Endothelial cell of umbilical vein (primary cell): ENCODE measurements at regions not wholly inside any gene's neighbourhood (a gene's known extent, or its start where the extent isn't known, plus 50 kb on each side); places are given as distances from the start of the nearest gene placed in this dataset.

Source experiments
- CTCF ChIP-seq, 2 donors: IDR thresholded peaks; 1 replicate in 1 of 2; 2 replicates in 1 of 2; pipeline ENCODE4 v1.5.1; 2011; ENCODE audit warnings: low read length in 2 of 2, mild to moderate bottlenecking in 2 of 2, moderate library complexity in 2 of 2, control low read depth in 1 of 2, inconsistent platforms in 1 of 2, low read depth in 1 of 2; ENCODE audit not compliant: insufficient read depth in 1 of 2; ENCODE audit errors: extremely low read depth in 1 of 2
- EZH2 ChIP-seq: IDR thresholded peaks from 2 replicates; pipeline ENCODE4 v1.6.1; 2012; ENCODE audit warnings: borderline replicate concordance, low read depth, mild to moderate bottlenecking, moderate library complexity, low read length, inconsistent platforms; ENCODE audit not compliant: severe bottlenecking
- FOS ChIP-seq: IDR thresholded peaks from 2 replicates; pipeline ENCODE4 v1.6.1; 2011; ENCODE audit warnings: mild to moderate bottlenecking, low read length, moderate library complexity, borderline replicate concordance; ENCODE audit not compliant: insufficient read depth
- GATA2 ChIP-seq: IDR thresholded peaks from 2 replicates; pipeline ENCODE4 v1.7.0; 2011; ENCODE audit warnings: low read depth, mild to moderate bottlenecking, moderate library complexity, mixed read lengths, low read length; ENCODE audit not compliant: insufficient read length, insufficient read depth
- JUN ChIP-seq: IDR thresholded peaks from 2 replicates; pipeline ENCODE4 v1.6.1; 2011; ENCODE audit warnings: borderline replicate concordance, low read depth; ENCODE audit not compliant: insufficient read length, insufficient read depth
- MAX ChIP-seq: IDR thresholded peaks from 2 replicates; pipeline ENCODE4 v1.6.1; 2011; ENCODE audit not compliant: insufficient read depth, insufficient read length
- MYC ChIP-seq: IDR thresholded peaks from one replicate; pipeline ENCODE4 v1.6.1; 2011; ENCODE audit warnings: mild to moderate bottlenecking, low read depth, low read length
- POLR2A ChIP-seq: IDR thresholded peaks from 2 replicates; pipeline ENCODE4 v1.6.1; 2012; ENCODE audit warnings: low read depth, mild to moderate bottlenecking, control low read depth, low read length
- POLR2AphosphoS5 ChIP-seq: IDR thresholded peaks from 2 replicates; pipeline ENCODE4 v1.6.1; 2012; ENCODE audit warnings: low read depth, mild to moderate bottlenecking, control low read depth, low read length, moderate library complexity; ENCODE audit not compliant: insufficient read depth

DNA sequence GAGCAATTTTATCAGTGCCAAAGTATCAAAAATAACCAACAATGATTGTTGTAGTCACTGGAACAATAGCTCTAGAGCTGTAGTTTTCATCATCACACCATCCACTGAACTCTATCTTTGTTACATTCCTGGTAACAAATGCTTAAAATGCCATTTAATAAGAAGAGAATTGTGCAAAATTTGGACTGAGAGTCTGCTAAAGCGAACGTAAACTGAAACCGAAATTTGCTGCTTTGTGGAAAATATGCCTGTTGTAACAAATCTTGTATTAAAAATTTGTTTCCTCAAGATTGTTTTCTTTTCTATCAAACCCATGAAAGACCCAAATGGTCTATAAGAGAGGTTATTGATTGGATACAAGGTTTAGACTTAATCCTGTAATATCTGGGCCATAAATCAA lies 109.3 kb upstream of the TECRL start:
- TF ChIP-seq GATA2: no peak
- TF ChIP-seq POLR2AphosphoS5: no peak
- TF ChIP-seq POLR2A: no peak
- TF ChIP-seq MAX: no peak
- no peak for TF ChIP-seq CTCF (IDR thresholded peaks at IDR 0.05; ENCODE audit: extremely low read depth in 1 of 2, insufficient read depth in 1 of 2, low read depth in 1 of 2, low read length in 2 of 2)
- TF ChIP-seq MYC: no peak
- TF ChIP-seq EZH2: no peak
- no peak for TF ChIP-seq JUN
- TF ChIP-seq FOS: no peak
